ENCODE measurements at regions not wholly inside any gene's neighbourhood (a gene's known extent, or its start where the extent isn't known, plus 50 kb on each side); places are given as distances from the start of the nearest gene placed in this dataset.

GRCh38 chr15:48040166-48040817 lies 80.5 kb upstream of the SLC24A5 start:
- TF ChIP-seq, protein P1, sequence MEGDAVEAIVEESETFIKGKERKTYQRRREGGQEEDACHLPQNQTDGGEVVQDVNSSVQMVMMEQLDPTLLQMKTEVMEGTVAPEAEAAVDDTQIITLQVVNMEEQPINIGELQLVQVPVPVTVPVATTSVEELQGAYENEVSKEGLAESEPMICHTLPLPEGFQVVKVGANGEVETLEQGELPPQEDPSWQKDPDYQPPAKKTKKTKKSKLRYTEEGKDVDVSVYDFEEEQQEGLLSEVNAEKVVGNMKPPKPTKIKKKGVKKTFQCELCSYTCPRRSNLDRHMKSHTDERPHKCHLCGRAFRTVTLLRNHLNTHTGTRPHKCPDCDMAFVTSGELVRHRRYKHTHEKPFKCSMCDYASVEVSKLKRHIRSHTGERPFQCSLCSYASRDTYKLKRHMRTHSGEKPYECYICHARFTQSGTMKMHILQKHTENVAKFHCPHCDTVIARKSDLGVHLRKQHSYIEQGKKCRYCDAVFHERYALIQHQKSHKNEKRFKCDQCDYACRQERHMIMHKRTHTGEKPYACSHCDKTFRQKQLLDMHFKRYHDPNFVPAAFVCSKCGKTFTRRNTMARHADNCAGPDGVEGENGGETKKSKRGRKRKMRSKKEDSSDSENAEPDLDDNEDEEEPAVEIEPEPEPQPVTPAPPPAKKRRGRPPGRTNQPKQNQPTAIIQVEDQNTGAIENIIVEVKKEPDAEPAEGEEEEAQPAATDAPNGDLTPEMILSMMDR (conservative IDR thresholded peaks at IDR 0.05; ENCODE audit: low read length): no peak
- TF ChIP-seq EZH2phosphoT487 (IDR thresholded peaks at IDR 0.05; ENCODE audit: borderline replicate concordance, low read depth, low read length): no peak

Measured in OCI-LY7 (cell line).